HepG2 (cell line): ENCODE measurements at regions not wholly inside any gene's neighbourhood (a gene's known extent, or its start where the extent isn't known, plus 50 kb on each side); places are given as distances from the start of the nearest gene placed in this dataset.

Source experiments
- ATAC-seq: fragments of 200-7000 bp; cut with Tn5 transposase; 3 replicates; pipeline ENCODE4 v1.9.1; 2020; ENCODE audit warnings: mild to moderate bottlenecking, moderate library complexity
- BruUV-seq: library from RNA; stranded (reverse); fragments of 400-500 nt; replicated peaks from 2 replicates; lab custom pipeline; 2021; lab: Mats Ljungman, UMichigan
- CTCF ChIA-PET: fragments of 300-600 bp; formaldehyde crosslinking; extraction: SDS; loops from one replicate; lab custom pipeline; 2021; ENCODE audit warnings: low total read pairs, inconsistent platforms, low intra/inter-chr PET ratio; lab: Yijun Ruan, JAX
- POLR2A ChIA-PET: fragments of 350-600 bp; sonication (Branson Sonifier 250); formaldehyde crosslinking; loops from one replicate; lab custom pipeline; 2020; ENCODE audit warnings: antibody characterized with exemption, inconsistent platforms; lab: Yijun Ruan, JAX
- DNase-seq: peaks from one replicate; pipeline ENCODE4 v3.0.0-alpha.2; 2015; ENCODE audit warnings: low spot score
- FAIRE-seq: peaks from 3 replicates; lab custom pipeline; 2011; peaks lifted over from hg19 to GRCh38; lab: Jason Lieb, UNC
- H2AFZ ChIP-seq: one replicate; pipeline ENCODE4 v1.6.1; 2011; ENCODE audit warnings: low read length, inconsistent platforms
- H3K27ac ChIP-seq: fragments of 300-600 bp; 3 replicates; pipeline ENCODE4 v1.8.0; 2011; ENCODE audit warnings: mixed run types, mild to moderate bottlenecking, mixed read lengths, low read length, inconsistent platforms; ENCODE audit not compliant: insufficient read depth; ENCODE audit errors: extremely low read length
- H3K27me3 ChIP-seq, 2 experiments: fragments of 200-600 bp in 1 of 2; 2 replicates in 1 of 2; 3 replicates in 1 of 2; pipeline versions ENCODE4 v1.6.0 to v1.8.0; 2011; ENCODE audit warnings: low read length in 2 of 2, mild to moderate bottlenecking in 2 of 2, moderate library complexity in 2 of 2, inconsistent platforms in 1 of 2; ENCODE audit not compliant: insufficient read depth in 2 of 2, control insufficient read depth in 1 of 2
- H3K36me3 ChIP-seq, 2 experiments: fragments of 200-600 bp in 1 of 2; replicated peaks in 1 of 2; 2 replicates in 1 of 2; 3 replicates in 1 of 2; pipeline versions ENCODE4 v1.5.1 to v1.8.0; 2011; ENCODE audit warnings: low read length in 2 of 2, inconsistent platforms in 1 of 2; ENCODE audit not compliant: insufficient read depth in 2 of 2, control insufficient read depth in 1 of 2
- H3K4me1 ChIP-seq: 2 replicates; pipeline ENCODE4 v1.5.1; 2012; ENCODE audit warnings: low read length, inconsistent platforms; ENCODE audit not compliant: insufficient read depth
- H3K4me2 ChIP-seq: 2 replicates; pipeline ENCODE4 v1.6.0; 2011; ENCODE audit warnings: low read depth, low read length, inconsistent platforms
- H3K4me3 ChIP-seq, 3 experiments: fragments of 200-600 bp in 1 of 3; sonication (generic), shearing (Covaris generic) in 1 of 3; replicated peaks in 1 of 3; 2 replicates each; pipeline ENCODE4 v1.5.1; 2011 to 2016; ENCODE audit warnings: low read length in 3 of 3, inconsistent platforms in 2 of 3, low read depth in 2 of 3, mild to moderate bottlenecking in 2 of 3, control low read depth in 1 of 3, mixed read lengths in 1 of 3; ENCODE audit not compliant: insufficient read depth in 1 of 3
- H3K79me2 ChIP-seq: one replicate; pipeline ENCODE4 v1.6.1; 2011; ENCODE audit warnings: low read length, inconsistent platforms; ENCODE audit not compliant: insufficient read depth
- H3K9ac ChIP-seq: 2 replicates; pipeline ENCODE4 v1.6.0; 2011; ENCODE audit warnings: mild to moderate bottlenecking, low read depth, low read length, inconsistent platforms; ENCODE audit not compliant: insufficient read depth
- H3K9me3 ChIP-seq: 2 replicates; pipeline ENCODE4 v1.5.1; 2012; ENCODE audit warnings: mild to moderate bottlenecking, low read length
- H4K20me1 ChIP-seq: 2 replicates; pipeline ENCODE4 v1.6.0; 2011; ENCODE audit warnings: inconsistent platforms, mild to moderate bottlenecking, low read length, moderate library complexity; ENCODE audit not compliant: insufficient read depth
- ARHGAP35 ChIP-seq: sonication (generic); formaldehyde crosslinking; IDR thresholded peaks from 2 replicates; pipeline ENCODE4 v1.9.0; 2022; ENCODE audit warnings: mild to moderate bottlenecking, inconsistent platforms, moderate library complexity, missing genetic modification reagents, borderline replicate concordance
- CBX2 ChIP-seq, 2 experiments: fragments of 200-600 bp in 1 of 2; sonication (generic); formaldehyde crosslinking in 1 of 2; IDR thresholded peaks; 2 replicates each; pipeline versions ENCODE4 v1.7.0 to v1.8.1; 2018 to 2022; ENCODE audit warnings: low read depth in 2 of 2, low read length in 1 of 2, mild to moderate bottlenecking in 1 of 2, missing genetic modification reagents in 1 of 2
- ETV5 ChIP-seq: IDR thresholded peaks from 2 replicates; pipeline ENCODE4 v1.6.1; 2018; ENCODE audit warnings: missing biosample characterization, missing genetic modification reagents, inconsistent platforms, borderline replicate concordance
- FIP1L1 ChIP-seq: fragments of 200-400 bp; formaldehyde crosslinking; IDR thresholded peaks from 2 replicates; pipeline ENCODE4 v1.6.1; 2018; ENCODE audit warnings: low read depth, mild to moderate bottlenecking, low read length, moderate library complexity, borderline replicate concordance; ENCODE audit not compliant: insufficient read depth
- SATB2 ChIP-seq: sonication (generic); formaldehyde crosslinking; IDR thresholded peaks from 2 replicates; pipeline ENCODE4 v1.5.0; 2020; ENCODE audit warnings: missing genetic modification reagents
- TOPORS ChIP-seq: sonication (generic); formaldehyde crosslinking; IDR thresholded peaks from 2 replicates; pipeline ENCODE4 v1.8.0; 2023; ENCODE audit warnings: mild to moderate bottlenecking, missing genetic modification reagents
- ZNF230 ChIP-seq: sonication (generic); formaldehyde crosslinking; IDR thresholded peaks from 2 replicates; pipeline ENCODE4 v1.4.0; 2020; ENCODE audit warnings: mild to moderate bottlenecking, missing genetic modification reagents
- ZNF260 ChIP-seq: sonication (generic); formaldehyde crosslinking; IDR thresholded peaks from 2 replicates; pipeline ENCODE4 v1.4.0; 2020; ENCODE audit warnings: missing genetic modification reagents, low read depth, mild to moderate bottlenecking, borderline replicate concordance
- ZNF34 ChIP-seq: sonication (generic); formaldehyde crosslinking; IDR thresholded peaks from 2 replicates; pipeline ENCODE4 v1.4.0; 2020; ENCODE audit warnings: mild to moderate bottlenecking, missing genetic modification reagents, borderline replicate concordance
- ZNF383 ChIP-seq: sonication (generic); formaldehyde crosslinking; IDR thresholded peaks from 2 replicates; pipeline ENCODE4 v1.4.0; 2020; ENCODE audit warnings: missing genetic modification reagents, mild to moderate bottlenecking, borderline replicate concordance
- ZNF484 ChIP-seq: sonication (generic); formaldehyde crosslinking; IDR thresholded peaks from 2 replicates; pipeline ENCODE4 v1.5.1; 2020; ENCODE audit warnings: mild to moderate bottlenecking, low read depth, missing genetic modification reagents, borderline replicate concordance
- WGBS: methylation state at CpG from one replicate; pipeline ENCODE4 v1.1.6; 2017; ENCODE audit warnings: low lambda C conversion rate; 5-methylcytosine and 5-hydroxymethylcytosine counted together
- in situ Hi-C: cut with HindIII; loops from 2 replicates; pipeline ENCODE4 v1.10.0; 2017; ENCODE audit warnings: low pct_unique_long_range_greater_than_20kb; ENCODE audit not compliant: extremely low pct_ligation_motif_present
- intact Hi-C: fragments of 100-400 bp; cut with micrococcal nuclease; formaldehyde crosslinking; loops from one replicate; pipeline ENCODE4 v1.10.0; 2022; ENCODE audit not compliant: unreplicated experiment
- TF ChIP-seq, protein P1 (sequence below): sonication (generic); formaldehyde crosslinking; IDR thresholded peaks from 2 replicates; pipeline ENCODE4 v1.5.1; 2020; ENCODE audit warnings: missing genetic modification reagents, mild to moderate bottlenecking, borderline replicate concordance
- TF ChIP-seq, protein P2 (sequence below): sonication (generic); formaldehyde crosslinking; IDR thresholded peaks from 2 replicates; pipeline ENCODE4 v1.9.0; 2021; ENCODE audit warnings: missing genetic modification reagents, mild to moderate bottlenecking, borderline replicate concordance
- TF ChIP-seq, protein P3 (sequence below): IDR thresholded peaks from 2 replicates; pipeline ENCODE4 v1.6.1; 2018; ENCODE audit warnings: missing genetic modification reagents

DNA sequence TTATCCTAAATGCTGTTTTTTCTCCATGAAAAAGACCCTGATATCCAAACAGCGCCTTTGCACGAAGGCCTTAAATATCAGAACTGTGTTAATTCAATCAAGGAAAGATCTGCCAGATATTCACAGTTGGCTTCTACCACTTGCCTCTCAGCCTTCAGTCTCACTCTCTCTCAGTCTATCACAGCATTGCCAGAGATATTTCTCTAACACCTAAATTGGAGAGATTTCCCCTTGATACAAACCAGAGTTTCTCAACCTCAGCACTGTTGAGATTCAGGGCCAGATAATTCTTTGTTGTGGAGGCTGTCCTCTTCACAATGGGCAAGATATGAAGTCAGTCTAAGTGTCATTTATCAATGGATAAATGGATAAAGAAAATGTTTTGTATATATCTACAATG is 454.1 kb upstream of the MAF start (continued):
- TF ChIP-seq, protein P1, sequence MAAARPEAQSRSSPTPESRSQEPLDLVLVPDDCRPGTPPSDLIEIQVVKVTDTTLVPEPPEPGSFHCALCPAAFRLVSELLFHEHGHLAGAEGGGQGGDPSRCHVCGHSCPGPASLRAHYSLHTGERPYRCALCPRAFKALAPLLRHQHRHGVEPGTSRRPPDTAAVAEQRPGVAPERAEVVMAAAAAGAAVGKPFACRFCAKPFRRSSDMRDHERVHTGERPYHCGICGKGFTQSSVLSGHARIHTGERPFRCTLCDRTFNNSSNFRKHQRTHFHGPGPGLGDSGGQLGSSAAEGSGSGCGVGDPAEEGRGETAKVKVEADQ (CRISPR knock-in tag) = no peak
- TF ChIP-seq ETV5 (CRISPR knock-in tag) (no peak), ZNF34 (CRISPR knock-in tag) (no peak)

DNA sequence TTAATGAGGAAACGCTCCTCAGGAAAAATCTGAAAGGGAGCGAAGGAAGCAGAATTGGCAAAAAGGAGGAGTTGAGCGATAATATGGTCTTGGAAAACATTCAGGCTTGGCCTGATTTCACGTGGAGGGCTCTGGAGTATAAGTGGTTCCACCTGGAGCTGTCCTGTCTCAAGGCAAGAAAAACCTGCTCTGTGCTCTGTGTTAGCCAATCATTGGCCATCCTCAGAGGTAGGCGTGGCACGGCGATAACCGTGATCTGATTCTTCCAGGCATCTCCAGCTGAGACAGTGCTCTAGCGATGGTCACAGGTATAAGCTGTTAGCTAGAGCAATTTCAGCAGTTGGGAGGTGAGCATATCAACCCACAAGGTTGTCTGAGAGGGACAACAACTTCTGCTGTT is 450.5 kb upstream of the MAF start:
- 59% methylated on average over 9 of the region's 9 CpGs for WGBS
- FAIRE-seq = no peak
- H3K4me2 ChIP-seq = no peak overlapping the region
- no peaks in the 10 kb centered on the region for H3K9me3 ChIP-seq
- no peak overlapping the region for H3K27ac ChIP-seq
- ChIA-PET POLR2A (no interaction called here), CTCF (no interaction called here)
- no TSS peak for BruUV-seq
- no peaks in the 10 kb centered on the region for H3K36me3 ChIP-seq
- no peak for ATAC-seq
- no peak overlapping the region for H3K9ac ChIP-seq
- H3K4me3 ChIP-seq = no peak overlapping the region
- no peaks in the 10 kb centered on the region for H4K20me1 ChIP-seq
- no peaks in the 10 kb centered on the region for H3K27me3 ChIP-seq
- no peak overlapping the region for H2AFZ ChIP-seq
- H3K4me1 ChIP-seq = no peaks in the 10 kb centered on the region
- no peaks in the 10 kb centered on the region for H3K79me2 ChIP-seq
- in situ Hi-C loops (no loop called here), intact Hi-C loops (no loop called here)
- DNase-seq = no peak
- no peak for TF ChIP-seq ZNF484 (CRISPR knock-in tag)

DNA sequence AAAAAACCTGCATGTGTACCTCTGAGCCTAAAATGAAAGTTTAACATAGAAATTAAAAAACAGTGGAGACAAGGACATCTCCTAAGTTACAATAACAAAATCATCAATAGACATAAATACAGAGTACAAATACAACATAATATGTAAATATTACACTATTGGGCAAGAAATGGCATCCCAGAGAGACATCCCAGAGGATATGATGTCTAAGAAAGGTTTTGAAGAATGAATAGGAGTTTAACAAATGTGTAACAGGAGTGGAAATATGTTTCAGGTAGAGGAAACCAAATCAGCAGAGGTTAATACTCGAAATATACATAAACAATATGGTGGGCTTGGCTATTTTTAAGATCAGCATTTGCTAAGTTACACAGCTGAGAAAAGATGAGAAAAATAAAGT is 447.7 kb upstream of the MAF start:
- Histone ChIP-seq H4K20me1 (no peaks in the 10 kb centered on the region), H3K4me1 (no peaks in the 10 kb centered on the region), H2AFZ (no peak overlapping the region), H3K27ac (no peak overlapping the region), H3K4me2 (no peak overlapping the region), H3K36me3 (no peaks in the 10 kb centered on the region), H3K9me3 (no peaks in the 10 kb centered on the region), H3K27me3 (no peaks in the 10 kb centered on the region), H3K4me3 (no peak overlapping the region), H3K9ac (no peak overlapping the region), H3K79me2 (no peaks in the 10 kb centered on the region)
- FAIRE-seq = no peak
- no peak for ATAC-seq
- CTCF ChIA-PET = no interaction called here
- BruUV-seq = no TSS peak
- intact Hi-C loops (no loop called here), in situ Hi-C loops (no loop called here)
- 0% methylated on average over 1 of the region's 1 CpG for WGBS
- DNase-seq = no peak
- POLR2A ChIA-PET = no interaction called here
- TF ChIP-seq ZNF383 (CRISPR knock-in tag) (no peak), CBX2 (IDR thresholded peaks at IDR 0.05; ENCODE audit: low read depth, low read length) (no peak), CBX2 (CRISPR knock-in tag; IDR thresholded peaks at IDR 0.05; ENCODE audit: low read depth) (no peak), FIP1L1 (no peak), ARHGAP35 (CRISPR knock-in tag) (no peak), ZNF260 (CRISPR knock-in tag) (no peak), TOPORS (no peak), SATB2 (CRISPR knock-in tag) (no peak), ZNF230 (CRISPR knock-in tag) (no peak)
- TF ChIP-seq, protein P2, sequence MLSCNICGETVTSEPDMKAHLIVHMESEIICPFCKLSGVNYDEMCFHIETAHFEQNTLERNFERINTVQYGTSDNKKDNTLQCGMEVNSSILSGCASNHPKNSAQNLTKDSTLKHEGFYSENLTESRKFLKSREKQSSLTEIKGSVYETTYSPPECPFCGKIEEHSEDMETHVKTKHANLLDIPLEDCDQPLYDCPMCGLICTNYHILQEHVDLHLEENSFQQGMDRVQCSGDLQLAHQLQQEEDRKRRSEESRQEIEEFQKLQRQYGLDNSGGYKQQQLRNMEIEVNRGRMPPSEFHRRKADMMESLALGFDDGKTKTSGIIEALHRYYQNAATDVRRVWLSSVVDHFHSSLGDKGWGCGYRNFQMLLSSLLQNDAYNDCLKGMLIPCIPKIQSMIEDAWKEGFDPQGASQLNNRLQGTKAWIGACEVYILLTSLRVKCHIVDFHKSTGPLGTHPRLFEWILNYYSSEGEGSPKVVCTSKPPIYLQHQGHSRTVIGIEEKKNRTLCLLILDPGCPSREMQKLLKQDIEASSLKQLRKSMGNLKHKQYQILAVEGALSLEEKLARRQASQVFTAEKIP (CRISPR knock-in tag) = no peak
- TF ChIP-seq, protein P3, sequence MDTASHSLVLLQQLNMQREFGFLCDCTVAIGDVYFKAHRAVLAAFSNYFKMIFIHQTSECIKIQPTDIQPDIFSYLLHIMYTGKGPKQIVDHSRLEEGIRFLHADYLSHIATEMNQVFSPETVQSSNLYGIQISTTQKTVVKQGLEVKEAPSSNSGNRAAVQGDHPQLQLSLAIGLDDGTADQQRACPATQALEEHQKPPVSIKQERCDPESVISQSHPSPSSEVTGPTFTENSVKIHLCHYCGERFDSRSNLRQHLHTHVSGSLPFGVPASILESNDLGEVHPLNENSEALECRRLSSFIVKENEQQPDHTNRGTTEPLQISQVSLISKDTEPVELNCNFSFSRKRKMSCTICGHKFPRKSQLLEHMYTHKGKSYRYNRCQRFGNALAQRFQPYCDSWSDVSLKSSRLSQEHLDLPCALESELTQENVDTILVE (CRISPR knock-in tag) = no peak
